Right lobe of liver (tissue), 6 donors: ENCODE measurements at regions not wholly inside any gene's neighbourhood (a gene's known extent, or its start where the extent isn't known, plus 50 kb on each side); places are given as distances from the start of the nearest gene placed in this dataset.

Source experiments
- ATAC-seq, 4 donors: fragments of 200-7000 bp; cut with Tn5 transposase; one replicate each; pipeline ENCODE4 v1.9.1; 2020; ENCODE audit warnings: mild to moderate bottlenecking in 4 of 4, moderate library complexity in 4 of 4
- DNase-seq, 3 donors: peaks; one replicate each; pipeline ENCODE4 v3.0.0-alpha.2; 2020
- H3K27ac ChIP-seq, 3 donors: fragments of 200-600 bp; one replicate each; pipeline ENCODE4 v1.8.0; 2022
- H3K27me3 ChIP-seq, 2 donors: fragments of 200-600 bp; one replicate each; pipeline ENCODE4 v1.8.0; 2022
- H3K36me3 ChIP-seq, 4 donors: fragments of 200-600 bp; sonication (generic) in 1 of 4; one replicate each; pipeline versions ENCODE4 v1.5.1 to v1.8.0; 2017 to 2022; ENCODE audit warnings: control low read depth in 1 of 4
- H3K4me1 ChIP-seq, 4 donors: fragments of 200-600 bp; sonication (generic) in 1 of 4; one replicate each; pipeline versions ENCODE4 v1.5.1 to v1.8.0; 2017 to 2022; ENCODE audit warnings: control low read depth in 1 of 4
- H3K4me3 ChIP-seq, 3 donors: fragments of 200-600 bp; one replicate each; pipeline ENCODE4 v1.8.0; 2022
- H3K9me3 ChIP-seq, 4 donors: fragments of 200-600 bp; sonication (generic) in 1 of 4; one replicate each; pipeline versions ENCODE4 v1.5.1 to v1.8.0; 2017 to 2022; ENCODE audit warnings: control low read depth in 1 of 4
- CTCF ChIP-seq, 4 donors: fragments of 200-600 bp in 3 of 4; fragments of 450-650 bp in 1 of 4; IDR thresholded peaks; one replicate each; pipeline versions ENCODE4 v1.5.1 to v1.8.0; 2016 to 2022; ENCODE audit warnings: antibody characterized with exemption in 4 of 4, mild to moderate bottlenecking in 2 of 4
- POLR2A ChIP-seq: fragments of 450-650 bp; IDR thresholded peaks from one replicate; pipeline ENCODE4 v1.6.1; 2017; ENCODE audit warnings: antibody characterized with exemption, mild to moderate bottlenecking
- WGBS: methylation state at CpG from one replicate; pipeline ENCODE4 v1.1.6; 2018; ENCODE audit warnings: low coverage, low lambda C conversion rate; ENCODE audit not compliant: insufficient coverage; ENCODE audit errors: missing lambda C conversion rate; 5-methylcytosine and 5-hydroxymethylcytosine counted together
- intact Hi-C, 2 donors: fragments of 100-400 bp; cut with DNase I; formaldehyde crosslinking; loops; one replicate each; pipeline versions ENCODE4 v1.11.2 to v1.14.1; 2022
- donor health status: DM: no; HTN: yes; CAD: no.
- donor health status: DM: no; HTN: no; CAD: no.
- donor health status: DM: no; HTN: no; CAD: no.
- donor health status: DM: no; HTN: yes; CAD: no.
- donor health status: DM: no; HTN: yes; CAD: no.

DNA sequence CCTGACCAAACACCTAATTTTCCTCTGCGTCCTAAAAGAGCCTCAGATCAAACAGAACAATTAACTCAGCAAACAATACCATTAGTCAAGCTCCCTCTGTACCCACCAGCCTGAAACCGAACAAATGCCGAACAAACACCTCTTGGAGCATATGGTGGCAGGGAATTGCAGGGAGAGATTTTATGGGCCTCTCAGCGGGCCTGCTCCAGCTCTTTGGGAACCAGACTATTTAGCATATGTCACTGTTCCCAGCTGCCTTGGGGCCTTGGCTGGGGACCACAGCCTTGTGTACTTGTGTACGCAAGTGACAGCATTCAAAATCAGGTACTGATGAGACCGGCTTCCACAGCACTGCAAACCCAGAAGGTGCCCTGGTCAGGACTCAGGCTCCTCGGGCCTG is 388.8 kb upstream of the PPP2R3A start:
- no peaks in the 10 kb centered on the region for H3K4me1 ChIP-seq
- H3K27me3 ChIP-seq, result no peaks in the 10 kb centered on the region
- no peak overlapping the region for H3K4me3 ChIP-seq
- H3K27ac ChIP-seq, result no peak overlapping the region
- WGBS, result 12% methylated on average over 3 of the region's 7 CpGs
- no peaks in the 10 kb centered on the region for H3K36me3 ChIP-seq
- DNase-seq (no peak), ATAC-seq (no peak)
- TF ChIP-seq CTCF (IDR thresholded peaks at IDR 0.05) (no peak), POLR2A (no peak)
- intact Hi-C loops, result no loop called here
- H3K9me3 ChIP-seq, result no peaks in the 10 kb centered on the region

- ATAC-seq (no peak), DNase-seq (no peak)
- intact Hi-C loops, result no loop called here
- H3K4me1 ChIP-seq, result no peaks in the 10 kb centered on the region
- no peak for TF ChIP-seq CTCF (IDR thresholded peaks at IDR 0.05)
- TF ChIP-seq POLR2A, result no peak
- no peak overlapping the region for H3K27ac ChIP-seq
- H3K9me3 ChIP-seq, result no peaks in the 10 kb centered on the region
- no peak overlapping the region for H3K4me3 ChIP-seq
- no peaks in the 10 kb centered on the region for H3K36me3 ChIP-seq
- H3K27me3 ChIP-seq, result no peaks in the 10 kb centered on the region
Observed at GRCh38 chr3:135581806-135582205, 383.7 kb upstream of the PPP2R3A start.

GRCh38 chr3:135582800-135583199 is 382.7 kb upstream of the PPP2R3A start:
- H3K27ac ChIP-seq, result no peak overlapping the region
- no peaks in the 10 kb centered on the region for H3K4me1 ChIP-seq
- TF ChIP-seq CTCF (IDR thresholded peaks at IDR 0.05), result no peak
- TF ChIP-seq POLR2A, result no peak
- DNase-seq (no peak), ATAC-seq (no peak)
- no peaks in the 10 kb centered on the region for H3K9me3 ChIP-seq
- H3K36me3 ChIP-seq, result no peaks in the 10 kb centered on the region
- no peak overlapping the region for H3K4me3 ChIP-seq
- whole genome bisulfite sequencing, result 17% methylated on average over 3 of the region's 3 CpGs
- intact Hi-C loops, result no loop called here
- no peaks in the 10 kb centered on the region for H3K27me3 ChIP-seq

DNA sequence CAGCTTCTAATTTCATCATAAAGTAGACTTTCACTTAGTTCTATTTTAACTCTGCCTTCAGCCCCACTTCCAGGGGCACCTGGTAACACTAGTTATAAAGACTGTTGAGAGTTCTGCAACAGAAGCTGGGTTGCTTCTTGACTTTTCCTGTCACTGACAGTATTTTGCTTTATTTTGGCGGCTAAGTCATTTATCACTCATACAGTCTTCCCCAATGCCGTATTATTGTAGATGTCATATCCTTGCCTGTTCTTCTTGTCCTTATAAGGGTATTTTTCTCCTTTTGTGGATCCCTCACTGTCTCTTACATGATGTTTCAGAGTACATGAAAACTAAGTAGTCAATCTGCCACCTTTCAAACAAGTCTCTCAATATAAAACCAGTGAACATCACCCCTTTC is 369.0 kb upstream of the PPP2R3A start:
- Histone ChIP-seq H3K4me1 (no peaks in the 10 kb centered on the region), H3K27ac (no peak overlapping the region), H3K27me3 (no peaks in the 10 kb centered on the region), H3K4me3 (no peak overlapping the region), H3K36me3 (no peaks in the 10 kb centered on the region), H3K9me3 (no peaks in the 10 kb centered on the region)
- 38% methylated on average over 2 of the region's 2 CpGs for WGBS
- no peak for TF ChIP-seq CTCF (IDR thresholded peaks at IDR 0.05)
- DNase-seq, result no peak
- intact Hi-C loops, result no loop called here
- no peak for ATAC-seq

DNA sequence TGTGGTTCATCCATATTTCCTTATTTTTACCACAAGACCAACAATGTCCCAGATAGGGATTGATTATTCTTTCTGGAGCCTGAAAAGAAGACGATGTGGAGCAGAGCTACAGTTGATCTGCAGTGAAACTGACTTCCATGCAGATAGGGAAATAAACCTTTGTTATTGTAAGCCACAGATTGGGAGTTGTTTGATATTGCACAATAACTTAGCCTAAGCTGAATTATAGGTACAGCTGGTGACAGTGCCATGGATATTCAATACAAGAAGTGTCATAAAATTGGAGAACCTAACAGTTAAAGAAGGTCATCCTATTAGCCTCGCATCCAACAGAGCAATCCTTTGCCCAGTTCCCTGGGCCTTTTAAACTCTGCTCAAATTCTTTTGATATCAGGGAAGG is 367.7 kb upstream of the PPP2R3A start:
- 43% methylated on average over 2 of the region's 2 CpGs for WGBS
- intact Hi-C loops, result no loop called here
- DNase-seq, result no peak
- H3K4me1 ChIP-seq, result no peaks in the 10 kb centered on the region
- no peaks in the 10 kb centered on the region for H3K36me3 ChIP-seq
- TF ChIP-seq POLR2A, result no peak
- no peak for TF ChIP-seq CTCF (IDR thresholded peaks at IDR 0.05)
- no peak for ATAC-seq
- H3K4me3 ChIP-seq, result no peak overlapping the region
- no peak overlapping the region for H3K27ac ChIP-seq
- no peaks in the 10 kb centered on the region for H3K27me3 ChIP-seq
- no peaks in the 10 kb centered on the region for H3K9me3 ChIP-seq
